ENCODE measurements at regions not wholly inside any gene's neighbourhood (a gene's known extent, or its start where the extent isn't known, plus 50 kb on each side); places are given as distances from the start of the nearest gene placed in this dataset.

GRCh38 chr1:199172171-199173124, 533.6 kb downstream of the PTPRC start:
- DNase-seq, result no peak

- DNase-seq, result no peak
Measured at GRCh38 chr1:199173356-199173755, 534.5 kb downstream of the PTPRC start.

DNA sequence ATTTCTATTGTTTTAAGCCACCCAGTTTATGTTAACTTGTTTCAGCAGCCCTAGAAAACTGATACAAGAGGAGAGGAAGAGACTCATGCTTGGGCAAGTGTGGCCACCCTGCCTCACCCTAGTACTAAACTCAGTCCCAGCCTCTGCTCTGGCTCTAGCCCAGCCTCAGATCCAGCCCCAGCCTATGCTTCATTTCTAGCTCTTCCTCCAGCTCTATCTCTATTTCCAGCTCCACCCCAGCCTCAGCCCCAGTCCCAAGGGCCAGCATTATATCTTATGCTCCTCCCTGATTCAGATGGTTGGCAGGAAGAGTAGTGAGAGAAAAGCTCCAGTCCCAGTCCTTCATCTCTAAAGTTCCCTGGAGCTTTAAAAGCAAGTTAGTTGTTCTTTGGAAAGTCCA, 535.5 kb downstream of the PTPRC start:
- DNase-seq, result no peak

DNA sequence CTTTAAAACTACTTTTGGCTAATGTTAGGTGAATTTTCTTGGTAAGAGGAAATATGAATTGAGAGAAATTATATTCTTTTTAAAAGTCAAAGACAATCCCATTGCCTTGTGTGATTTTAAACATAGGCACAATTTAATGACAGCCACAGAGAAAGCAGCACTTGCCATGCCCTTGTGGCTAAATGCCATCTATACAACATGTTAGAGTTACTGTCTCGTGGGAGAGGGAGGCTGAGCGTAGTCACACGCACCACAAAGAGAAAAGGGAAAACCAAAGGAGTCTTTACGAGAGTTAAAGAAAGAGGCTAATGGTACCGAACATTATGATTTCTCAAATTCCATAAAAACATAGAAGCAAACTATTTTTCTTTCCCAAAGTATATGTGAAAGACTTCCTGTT, 537.9 kb downstream of the PTPRC start:
- no peak for DNase-seq

DNA sequence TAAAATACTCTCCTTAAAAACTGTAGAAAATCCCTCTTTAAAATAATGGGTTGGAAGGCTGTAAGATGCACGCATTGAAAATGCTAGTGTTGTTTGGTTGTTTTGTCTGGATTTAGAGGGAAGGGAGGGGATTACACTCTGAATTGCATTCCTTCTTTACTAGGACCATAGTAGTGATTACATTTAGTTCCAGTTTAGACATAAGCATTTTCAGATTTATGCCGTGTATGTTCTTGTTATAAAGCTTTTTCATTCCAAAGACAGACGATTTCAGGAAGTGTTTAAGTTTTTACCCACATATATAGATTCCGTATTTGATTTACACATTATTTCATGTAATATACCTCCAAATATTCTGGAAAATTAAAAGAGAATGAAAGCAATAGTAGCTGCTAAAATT, 538.4 kb downstream of the PTPRC start:
- DNase-seq, result no peak

- DNase-seq, result no peak
Measured at GRCh38 chr1:199178646-199179045, 539.8 kb downstream of the PTPRC start.

DNA sequence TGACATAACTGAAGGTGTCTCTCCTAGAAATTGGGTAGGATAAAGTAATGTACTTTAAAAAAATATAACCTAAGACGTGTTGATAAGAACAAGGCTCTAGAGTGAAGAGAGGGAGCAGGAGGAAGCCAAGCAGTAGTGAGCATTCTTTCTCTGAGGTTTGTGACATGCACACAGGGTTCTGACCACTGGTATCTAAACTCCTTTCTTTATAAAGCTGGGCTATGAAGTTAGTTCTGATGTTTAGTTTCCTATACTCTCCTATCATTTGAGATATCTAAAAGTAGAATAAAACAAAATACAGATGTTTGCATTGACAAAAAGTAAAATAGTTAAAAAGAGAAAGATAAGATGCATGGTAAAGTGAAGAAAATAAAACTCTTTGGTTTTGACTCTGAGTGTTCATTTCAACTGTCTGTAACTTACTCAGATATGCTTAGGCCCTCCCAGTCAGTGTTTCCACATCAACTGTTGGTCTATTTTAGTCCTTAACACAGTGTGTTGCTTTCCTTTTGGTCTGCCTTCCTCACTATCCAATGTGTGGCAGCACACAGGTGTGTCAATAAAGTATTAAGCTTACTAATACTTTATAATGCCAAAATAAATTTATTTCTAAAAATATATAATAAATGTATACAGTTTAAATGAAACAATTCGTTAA, 543.5 kb downstream of the PTPRC start:
- DNase-seq, result no peak

GRCh38 chr1:199184180-199184579, 545.3 kb downstream of the PTPRC start:
- DNase-seq, result no peak

DNA sequence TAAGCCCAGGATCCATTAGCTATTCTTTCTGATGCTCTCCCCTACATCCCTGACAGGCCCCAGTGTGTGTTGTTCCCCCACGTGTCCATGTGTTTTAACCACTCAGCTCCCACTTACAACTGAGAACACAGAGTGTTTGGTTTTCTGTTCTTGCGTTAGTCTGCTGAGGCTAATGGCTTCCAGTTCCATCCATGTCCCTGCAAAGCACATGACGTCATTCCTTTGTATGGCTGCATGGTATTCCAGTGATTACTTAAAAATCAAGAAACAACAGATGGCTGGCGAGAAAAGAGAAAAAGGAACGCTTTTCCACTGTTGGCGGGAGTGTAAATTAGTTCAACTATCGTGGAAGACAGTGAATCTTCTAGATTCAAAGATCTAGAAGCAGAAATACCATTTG, 556.0 kb downstream of the PTPRC start:
- DNase-seq, result no peak

- DNase-seq, result no peak
Measured at GRCh38 chr1:199197695-199198094, 558.9 kb downstream of the PTPRC start.

DNA sequence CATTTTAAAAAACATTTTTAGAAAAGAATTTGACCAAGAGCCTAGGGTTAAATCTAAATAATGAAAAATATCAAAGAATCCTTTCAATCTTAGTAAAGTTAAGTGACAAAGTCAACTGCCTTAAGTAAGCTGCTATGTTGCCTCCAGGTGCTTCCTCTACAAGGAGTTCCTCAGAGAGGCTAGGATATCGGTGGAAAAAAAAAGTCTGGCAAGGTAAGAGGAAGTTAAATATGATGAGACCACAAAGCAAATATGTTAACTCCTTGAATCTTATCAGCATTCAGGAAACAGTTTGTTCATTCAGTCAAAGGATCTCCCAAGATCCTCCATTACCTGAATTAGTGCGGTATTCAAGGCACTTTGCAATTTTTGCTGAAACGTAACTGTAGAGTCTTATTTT, 563.5 kb downstream of the PTPRC start:
- DNase-seq, result no peak

DNA sequence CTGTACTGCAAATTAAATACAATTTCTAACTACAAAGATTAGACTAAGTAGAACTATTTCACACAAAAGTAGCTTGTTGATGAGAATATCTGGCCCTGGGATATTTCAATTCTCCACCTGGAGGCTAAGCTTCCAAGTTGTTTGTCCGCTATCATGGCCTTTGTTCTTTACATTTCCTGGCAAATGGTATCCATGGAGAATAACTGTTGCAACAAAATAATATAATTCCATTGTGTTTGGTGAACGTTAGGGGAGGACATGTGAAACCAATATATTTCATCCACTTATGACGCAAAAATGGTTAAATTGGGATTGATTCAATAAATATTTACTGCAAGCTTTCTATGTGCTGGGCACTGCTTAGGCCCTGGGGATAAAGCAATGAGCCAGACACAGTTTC, 565.4 kb downstream of the PTPRC start:
- no peak for DNase-seq

DNA sequence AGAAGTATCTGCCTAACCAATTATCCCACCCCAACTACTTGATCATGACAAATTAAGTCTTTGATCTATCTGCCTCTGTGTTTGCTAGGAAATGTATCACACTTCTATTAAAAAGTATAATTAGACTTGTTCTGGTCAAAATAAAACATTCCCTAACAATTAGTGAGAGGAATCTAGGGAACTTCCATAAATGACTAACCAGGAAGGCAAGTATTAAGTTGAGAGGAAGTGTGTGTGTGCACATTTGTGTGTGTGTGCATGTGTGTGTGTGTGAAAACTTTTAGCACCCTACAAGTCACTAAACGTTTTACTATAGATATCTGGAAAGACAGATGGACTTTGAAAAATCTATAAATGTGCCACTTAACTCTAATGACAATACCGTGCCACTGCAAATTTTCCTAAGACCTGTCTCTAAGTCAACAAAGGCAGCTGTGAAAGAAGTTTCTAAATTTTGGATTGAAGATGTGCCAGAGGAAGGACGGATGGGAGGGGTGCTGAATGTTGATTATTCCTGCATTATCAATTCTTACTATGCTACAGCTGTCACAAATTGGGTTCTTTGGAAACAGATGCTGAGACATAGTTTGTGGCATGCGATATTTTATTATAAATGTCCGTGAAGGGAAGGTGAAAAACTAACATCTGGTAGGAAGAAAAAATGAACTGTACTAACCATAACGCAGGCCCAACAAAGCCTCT, 567.1 kb downstream of the PTPRC start:
- DNase-seq, result no peak

DNA sequence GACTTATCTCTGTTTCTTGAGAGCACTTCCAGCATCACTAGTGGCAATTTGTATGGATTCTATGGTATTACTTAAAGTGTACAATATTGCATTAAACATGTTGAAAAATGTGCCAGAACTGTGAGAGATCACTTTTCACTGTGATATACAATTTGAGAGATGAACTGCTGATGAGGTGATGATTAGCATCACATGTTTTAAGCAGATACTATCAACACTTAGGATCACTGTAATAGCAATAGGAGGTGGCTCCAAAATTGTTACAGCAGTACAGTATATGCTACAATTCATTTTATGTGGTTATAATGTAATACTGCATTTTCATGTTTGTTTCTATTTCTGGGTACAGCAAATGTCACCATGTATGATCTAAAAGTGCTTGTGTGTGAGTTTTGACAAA, 570.0 kb downstream of the PTPRC start:
- DNase-seq, result no peak

DNA sequence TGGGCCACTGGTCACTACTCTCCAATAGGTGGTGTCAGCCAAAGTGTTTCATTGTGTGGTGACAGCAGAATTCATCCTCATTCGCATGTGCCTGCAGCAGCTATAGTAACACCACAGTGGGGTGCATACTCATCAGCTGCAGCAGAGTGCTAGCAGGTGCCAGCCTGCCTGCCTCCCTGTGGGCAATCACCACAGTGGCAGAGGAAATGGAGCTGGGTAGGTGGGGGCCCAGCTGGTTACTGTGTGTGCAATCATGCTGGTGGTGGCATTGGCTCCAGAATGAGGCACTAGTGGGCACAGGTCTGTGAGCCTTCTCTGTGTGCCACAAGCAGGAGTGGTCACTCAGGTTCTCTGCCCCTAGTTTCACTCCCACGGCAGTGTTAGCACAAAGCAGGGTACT, 579.2 kb downstream of the PTPRC start:
- DNase-seq, result peak; percentile 46

DNA sequence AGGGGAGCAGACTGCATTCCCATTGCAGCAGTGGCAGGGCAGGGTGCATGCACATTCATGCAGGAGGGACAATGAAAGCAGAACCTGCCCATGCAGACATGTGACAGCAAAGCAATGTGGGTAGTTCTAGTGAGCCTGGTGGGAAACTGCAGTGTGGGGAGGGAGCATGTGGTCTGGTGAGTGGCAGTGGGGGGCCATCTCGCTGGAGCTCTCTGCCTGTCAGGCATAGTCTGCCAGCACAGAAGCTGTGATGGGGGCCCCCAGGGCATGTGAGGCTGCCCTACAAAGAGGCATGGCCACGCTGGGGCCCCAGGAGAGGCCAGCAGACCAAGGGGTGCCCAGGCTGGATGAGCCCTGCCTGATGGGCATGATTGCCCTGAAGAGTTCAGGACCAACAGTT, 579.7 kb downstream of the PTPRC start:
- no peak for DNase-seq

- DNase-seq, result no peak
Measured at GRCh38 chr1:199220031-199220430, 581.2 kb downstream of the PTPRC start.

- no peak for DNase-seq
Measured at GRCh38 chr1:199221371-199222150, 582.7 kb downstream of the PTPRC start.

GRCh38 chr1:199223936-199224335, 585.1 kb downstream of the PTPRC start:
- DNase-seq, result no peak

DNA sequence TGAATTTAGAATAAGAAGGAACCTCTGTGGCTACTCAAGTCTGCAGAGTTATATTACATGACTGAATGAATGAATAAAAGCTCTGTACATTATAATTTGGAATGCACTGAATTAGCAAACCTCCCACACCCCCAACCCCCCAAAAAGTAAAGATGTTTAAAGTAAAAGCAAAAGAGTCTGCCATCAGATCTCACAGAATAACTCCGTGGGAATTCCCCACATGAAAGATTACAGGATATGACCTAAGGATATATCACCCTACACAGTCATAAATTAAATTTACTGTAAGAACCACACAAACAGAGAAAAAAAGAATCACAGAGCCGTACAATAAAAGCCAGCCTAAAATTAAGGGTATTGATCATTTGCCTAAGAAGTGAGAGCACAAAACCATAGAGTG, 587.3 kb downstream of the PTPRC start:
- DNase-seq, result no peak

DNA sequence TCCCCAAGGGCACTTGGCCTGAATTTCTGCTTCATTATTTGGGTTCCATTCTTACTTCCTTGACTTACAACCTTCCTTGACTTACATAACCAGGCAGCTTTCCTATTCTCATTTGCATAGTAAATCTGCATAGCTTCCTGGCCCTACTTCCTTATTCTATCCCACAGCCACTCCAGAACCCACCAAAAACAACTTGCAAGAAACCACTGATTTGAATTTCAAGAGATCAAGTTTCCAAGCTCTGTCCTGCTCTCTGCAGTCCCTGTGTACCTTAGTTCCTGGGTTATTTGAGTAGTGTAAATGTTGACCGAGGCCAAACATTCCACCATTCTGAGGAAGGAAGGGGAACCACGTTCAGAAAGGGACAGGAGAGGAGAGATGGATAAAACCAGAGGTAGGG, 603.3 kb downstream of the PTPRC start:
- DNase-seq, result no peak

DNA sequence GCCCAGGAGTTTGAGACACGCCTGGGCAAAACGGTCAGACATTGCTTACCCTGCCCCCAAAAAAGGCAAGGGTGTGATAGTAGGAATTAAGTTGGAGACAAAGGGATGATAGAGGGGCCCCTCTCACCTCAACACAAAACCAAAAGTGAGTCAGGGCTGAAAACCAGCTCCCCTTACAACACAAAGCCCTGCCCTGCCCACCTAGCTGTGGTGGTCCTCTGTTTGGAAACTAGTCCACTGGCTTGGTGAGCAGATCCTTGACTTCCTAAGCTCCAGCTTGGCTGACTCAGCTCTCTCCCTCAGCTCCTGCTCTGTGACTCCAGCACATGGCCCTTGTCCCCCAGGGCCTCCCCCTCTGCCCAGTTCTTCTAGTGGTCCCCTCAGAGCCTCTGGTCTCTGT, 603.8 kb downstream of the PTPRC start:
- no peak for DNase-seq

Measured in activated gamma-delta T cell treated with Interleukin-2 at 50 U/mL for 16 hours (primary cell).